Right renal cortex interstitium (tissue), 3 donors: ENCODE measurements at regions not wholly inside any gene's neighbourhood (a gene's known extent, or its start where the extent isn't known, plus 50 kb on each side); places are given as distances from the start of the nearest gene placed in this dataset.
A peak's percentile ranks its signal among the peaks of the same experiment; 100 is the strongest.

ENCODE experiments used
- DNase-seq, 3 donors: peaks; one replicate each; pipeline ENCODE4 v3.0.0-alpha.2; 2013; ENCODE audit warnings: low read depth in 3 of 3, low spot score in 2 of 3

DNA sequence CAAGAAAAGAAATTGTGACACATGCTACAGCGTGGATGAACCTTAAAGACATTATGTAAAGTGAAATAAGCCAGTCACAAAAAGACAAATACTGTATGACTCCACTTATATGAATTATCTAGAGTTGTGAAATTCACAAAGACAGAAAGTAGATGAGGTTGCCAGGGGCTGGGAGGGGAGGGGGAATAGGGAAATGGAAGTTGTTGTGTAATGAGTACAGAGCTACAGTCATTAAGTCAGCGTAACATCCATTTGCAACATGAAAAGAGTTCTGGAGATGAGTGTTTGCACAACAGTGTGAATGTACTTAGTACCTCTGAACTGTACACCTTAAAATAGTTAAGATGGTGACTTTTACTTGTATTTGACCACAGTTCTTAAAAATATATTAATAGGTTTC, 112.1 kb upstream of the CDK1 start:
- DNase-seq: no peak

DNA sequence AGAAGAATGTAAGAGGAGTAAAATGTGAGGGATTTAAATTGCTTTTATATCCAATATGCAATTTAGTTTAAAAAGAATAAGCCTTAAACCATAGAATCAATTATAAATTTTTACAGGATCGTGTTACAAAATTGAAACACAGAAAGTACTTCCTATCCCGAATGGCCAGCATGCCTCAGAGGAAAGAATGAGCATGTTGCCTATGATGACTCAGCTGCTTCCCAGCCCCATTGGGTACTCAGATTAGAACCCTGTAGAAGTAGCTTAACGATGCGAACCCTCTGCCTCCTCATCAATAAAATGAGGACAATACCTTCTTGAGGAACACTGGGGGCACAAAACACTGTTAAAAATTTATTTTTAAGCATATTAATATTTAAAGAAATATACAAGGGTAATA, 113.4 kb upstream of the CDK1 start:
- no peak for DNase-seq

DNA sequence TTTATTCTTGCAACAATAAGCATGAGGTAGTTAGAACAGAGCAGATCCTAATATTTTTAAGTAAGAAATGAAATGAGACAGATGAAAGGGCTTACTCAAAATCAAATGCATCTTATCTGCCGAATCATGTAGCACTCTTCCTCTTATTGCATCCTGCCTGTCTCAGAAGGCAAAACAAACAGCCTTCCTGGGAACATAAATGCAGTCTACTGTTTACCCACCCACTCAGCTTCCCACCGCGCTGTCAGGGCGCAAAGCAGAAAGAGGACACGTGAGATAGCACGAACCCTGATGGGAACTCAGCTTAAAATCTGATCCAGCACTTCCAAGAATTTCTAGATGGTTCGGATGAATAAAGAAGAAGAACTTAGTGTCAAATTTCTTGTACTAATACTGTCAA, 114.4 kb upstream of the CDK1 start:
- DNase-seq: no peak

DNA sequence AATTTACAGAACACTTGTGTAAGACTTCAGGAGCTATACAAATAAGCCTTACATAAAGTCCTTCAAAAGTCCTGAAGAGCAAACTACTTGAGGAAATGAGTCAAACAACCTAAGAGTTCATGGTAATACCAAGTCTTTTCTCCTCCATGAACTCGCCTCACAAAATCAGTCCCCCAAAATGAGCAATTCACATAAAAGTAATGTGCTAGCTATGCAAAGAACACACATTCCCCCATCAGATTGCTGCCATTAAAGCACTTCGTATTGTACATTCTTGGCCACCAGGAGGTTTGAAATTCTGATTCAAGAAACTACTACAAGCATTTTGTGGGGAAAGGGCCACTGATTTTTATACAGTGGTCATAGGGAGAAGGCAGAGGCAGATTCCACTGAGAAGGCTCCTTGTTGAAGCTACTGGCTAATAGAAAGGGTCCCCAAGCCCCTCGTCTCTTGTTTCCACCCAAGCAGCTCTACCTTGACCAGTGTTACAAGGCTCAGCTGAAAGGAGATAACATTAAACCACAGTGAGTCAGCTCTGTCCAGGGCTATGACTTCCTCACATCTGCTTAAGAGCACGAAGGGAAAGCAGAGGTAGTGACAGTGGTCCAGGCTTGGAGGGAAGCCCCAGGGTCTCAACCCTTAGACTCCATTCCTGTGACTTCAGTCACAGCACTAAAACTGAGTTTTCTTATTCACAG, 115.2 kb upstream of the CDK1 start:
- DNase-seq: no peak

DNA sequence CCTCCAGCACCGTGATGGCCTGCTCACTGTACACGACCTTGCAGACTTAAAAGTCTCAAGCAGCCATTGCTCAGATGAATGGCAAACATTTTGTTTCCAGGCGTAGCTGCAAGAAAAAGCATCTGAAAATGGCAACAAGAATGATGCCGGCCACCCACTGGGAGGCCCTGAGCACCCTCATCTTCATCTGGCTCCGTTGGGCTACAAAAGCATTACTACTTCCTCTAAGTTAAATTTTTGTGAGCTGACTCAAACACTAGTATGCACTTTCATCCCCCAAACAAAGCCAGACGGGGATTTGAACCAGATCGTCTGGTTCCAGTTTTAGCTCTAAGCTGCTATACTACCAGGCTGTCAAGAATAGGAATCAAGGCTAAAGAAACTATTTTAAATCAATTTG, 116.6 kb upstream of the CDK1 start:
- DNase-seq: no peak

DNA sequence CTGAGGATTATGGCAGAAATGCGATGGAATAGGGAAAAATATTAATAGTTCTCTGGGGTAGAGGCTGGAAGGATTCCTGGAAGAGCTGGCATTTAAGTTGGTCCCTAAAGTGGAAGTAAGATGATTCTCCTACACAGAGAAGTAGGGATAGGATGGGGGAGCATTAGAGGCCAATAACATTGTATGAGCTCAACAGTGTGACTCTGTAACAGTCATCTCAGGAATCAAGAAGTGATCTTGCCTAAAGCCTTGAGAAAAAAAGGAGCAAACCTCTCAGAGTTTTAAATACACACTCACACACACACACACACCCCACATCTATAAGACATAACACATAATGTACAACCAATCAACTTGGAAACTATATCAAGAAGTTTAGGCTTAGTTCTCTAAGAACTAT, 117.7 kb upstream of the CDK1 start:
- DNase-seq: no peak

DNA sequence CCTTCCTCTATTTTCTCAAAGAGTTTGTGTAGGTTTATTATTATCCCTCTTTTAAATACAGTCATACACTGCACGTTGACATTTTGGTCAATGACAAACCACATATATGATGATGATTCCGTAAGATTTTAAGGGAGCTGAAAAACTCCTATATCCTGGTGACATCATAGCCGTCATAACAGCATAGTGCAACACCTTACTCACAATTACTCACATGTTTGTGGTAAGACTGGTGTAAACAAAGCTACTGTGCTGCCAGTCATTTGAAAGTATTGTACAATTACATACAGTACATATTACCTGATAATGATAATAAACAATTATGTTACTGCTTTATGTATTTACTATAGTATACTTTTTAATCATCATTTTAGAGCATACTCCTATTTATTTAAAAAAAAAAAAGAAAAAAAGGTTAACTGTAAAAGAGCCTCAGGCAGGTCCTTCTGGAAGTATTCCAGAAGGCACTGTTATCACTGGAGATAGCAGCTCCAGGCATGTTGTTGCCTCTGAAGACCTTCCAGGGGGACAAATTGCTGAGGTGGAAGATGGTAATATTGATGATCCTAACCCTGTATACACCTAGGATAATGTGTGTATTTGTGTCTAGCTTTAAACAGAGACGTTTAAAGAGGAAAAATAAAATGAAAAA, 123.3 kb upstream of the CDK1 start:
- DNase-seq: no peak

DNA sequence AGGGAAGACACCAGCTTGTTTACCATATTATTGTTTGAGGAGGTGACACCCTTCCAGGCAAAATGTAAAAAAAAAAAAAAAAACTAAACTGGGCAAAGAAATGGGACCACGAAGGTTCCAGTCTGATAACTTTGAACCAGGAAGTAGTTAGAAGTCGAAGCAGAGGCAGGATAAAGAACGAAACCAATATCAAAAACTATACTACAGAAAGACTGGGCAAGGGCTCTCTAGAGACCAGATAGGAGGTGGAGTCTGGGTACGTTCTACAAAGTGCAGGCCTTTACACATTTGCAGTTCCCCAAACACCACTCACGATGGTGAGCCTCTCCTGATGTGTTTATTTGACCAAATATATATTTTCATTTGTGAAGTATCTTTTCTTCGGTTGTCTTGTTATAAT, 125.7 kb upstream of the CDK1 start:
- no peak for DNase-seq

DNA sequence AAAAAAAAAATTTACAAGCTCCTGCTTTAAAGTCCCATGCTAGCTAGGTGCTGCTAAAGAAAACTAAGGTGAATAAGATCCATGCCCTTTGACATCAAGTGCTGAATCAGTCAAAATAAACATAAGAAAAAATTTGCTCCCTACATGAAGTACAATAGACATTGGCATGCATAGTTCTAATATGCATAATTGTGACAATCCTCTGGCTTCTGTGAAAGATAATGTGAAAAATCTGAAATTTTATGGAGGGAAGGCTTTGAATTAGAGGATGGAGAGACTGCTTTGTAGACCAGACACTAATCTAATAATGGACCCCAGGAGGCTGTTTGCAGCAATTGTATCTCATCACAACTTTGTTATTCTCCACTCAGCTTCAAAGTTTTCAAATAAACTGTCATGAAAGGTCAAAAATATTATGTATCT, 127.9 kb upstream of the CDK1 start:
- no peak for DNase-seq

DNA sequence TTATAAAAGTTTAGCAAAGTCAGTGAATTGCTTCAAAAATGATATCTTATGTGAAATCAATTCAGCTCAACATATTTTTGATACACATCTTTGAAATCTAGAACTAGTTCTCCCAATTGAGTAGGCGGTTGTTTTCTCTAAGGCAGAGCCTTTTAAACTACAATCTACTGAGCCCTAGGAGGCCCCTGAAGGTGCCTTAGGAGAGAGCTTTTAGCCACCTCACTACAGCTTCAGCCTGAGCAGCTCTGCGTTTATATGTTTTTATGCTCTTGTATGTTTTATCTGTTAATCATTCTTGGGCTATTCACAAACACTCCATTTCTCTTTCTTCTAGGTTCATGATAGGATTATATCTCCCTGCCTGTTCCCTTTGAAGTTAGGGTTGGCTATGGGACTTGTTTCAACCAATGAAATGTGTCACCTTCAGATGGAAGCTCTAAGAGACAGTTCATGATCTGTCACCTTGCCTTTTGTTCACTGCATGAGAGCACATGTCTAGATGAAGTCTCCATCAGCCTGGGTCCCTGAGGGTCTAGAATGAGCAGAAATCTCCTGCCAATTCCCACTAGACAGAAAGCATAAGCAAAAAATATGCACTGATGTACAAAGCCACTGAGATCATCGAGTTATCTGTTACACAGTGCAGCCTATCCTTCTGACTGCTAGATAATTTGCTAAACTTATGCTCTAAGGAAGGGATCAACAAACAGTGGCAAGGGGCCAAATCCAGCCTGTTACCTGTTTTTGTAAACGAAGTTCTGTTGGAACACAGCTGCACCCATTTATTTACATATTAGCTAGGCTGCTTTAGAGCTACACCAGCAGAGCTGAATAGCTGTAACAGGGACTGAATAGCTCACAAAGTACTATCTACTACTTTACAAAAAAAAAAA, 128.5 kb upstream of the CDK1 start:
- DNase-seq: no peak

DNA sequence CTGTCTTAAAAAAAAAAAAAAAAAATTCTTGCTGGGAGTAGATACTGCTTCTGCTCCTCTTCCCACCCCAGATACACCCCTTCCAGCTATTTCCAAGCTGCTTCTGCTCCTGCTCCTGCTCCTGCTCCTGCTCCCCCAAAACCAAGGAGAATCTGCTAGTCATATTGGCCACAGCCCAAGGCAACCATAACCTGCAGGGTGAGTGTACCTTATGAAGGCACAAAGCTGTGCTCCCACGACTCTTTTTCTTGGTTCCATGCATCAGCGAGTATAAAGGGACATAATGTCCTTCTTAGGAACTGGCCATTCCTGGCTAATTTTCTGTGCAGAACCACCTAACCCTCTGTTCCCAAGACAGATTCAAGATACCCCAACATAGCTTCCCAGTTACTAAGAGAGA, 129.5 kb upstream of the CDK1 start:
- DNase-seq: no peak

DNA sequence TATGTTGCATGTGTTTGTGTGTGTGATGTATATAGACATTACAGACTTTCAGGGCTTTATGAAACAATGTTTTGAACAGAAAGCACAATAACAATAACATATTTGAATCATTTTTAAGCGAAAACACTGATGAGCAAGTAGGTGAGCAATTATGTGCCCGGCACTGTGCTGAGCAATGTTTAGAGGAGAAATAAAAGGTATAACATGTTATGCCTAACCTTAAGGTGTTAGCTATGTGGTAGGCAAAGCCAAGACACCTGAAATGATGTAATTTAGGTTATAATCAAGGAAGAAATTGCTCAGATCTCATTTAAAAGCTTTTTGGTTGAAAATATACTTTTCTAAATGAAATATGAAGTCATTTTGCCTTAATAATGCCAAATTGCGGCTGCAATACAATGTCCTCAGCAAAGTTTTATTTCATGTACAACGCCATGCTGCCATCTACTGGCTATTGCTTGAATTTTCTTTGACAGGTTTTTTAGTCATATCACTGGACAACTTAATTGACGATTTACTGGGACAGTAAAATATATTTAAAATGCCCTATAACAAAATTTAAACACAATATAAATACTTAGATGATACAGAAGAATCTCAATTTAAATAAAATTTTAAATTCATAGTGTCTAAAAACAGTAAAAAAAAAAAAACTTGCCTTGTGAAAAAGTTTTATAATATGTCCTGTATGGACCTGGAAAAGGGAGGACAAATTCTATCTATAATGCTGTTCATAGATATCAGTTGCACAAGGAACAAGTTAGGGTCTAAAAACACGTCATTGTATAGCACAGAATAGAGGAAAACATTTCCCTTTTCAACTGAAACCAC, 131.1 kb upstream of the CDK1 start:
- DNase-seq: peak; percentile 27 to 51 (median 49)

DNA sequence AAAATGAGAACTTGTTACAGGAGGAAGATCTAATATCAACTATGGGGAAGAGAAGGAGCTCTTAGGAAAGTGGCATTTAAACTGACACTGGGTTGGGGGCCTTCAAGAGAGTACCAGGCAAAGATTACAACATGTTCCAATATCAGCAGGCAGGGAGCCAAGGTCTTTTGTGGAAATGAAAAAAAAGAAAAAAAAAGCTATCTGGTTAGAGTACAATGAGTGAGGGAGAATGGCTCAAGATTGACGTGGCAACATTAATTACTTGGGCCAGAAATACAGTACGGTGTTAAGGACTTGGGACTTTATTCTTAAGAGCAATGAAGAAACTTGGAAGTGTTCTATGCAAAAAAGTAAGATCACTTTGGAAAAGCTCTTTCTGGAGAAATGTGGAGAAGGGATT, 132.3 kb upstream of the CDK1 start:
- DNase-seq: no peak

DNA sequence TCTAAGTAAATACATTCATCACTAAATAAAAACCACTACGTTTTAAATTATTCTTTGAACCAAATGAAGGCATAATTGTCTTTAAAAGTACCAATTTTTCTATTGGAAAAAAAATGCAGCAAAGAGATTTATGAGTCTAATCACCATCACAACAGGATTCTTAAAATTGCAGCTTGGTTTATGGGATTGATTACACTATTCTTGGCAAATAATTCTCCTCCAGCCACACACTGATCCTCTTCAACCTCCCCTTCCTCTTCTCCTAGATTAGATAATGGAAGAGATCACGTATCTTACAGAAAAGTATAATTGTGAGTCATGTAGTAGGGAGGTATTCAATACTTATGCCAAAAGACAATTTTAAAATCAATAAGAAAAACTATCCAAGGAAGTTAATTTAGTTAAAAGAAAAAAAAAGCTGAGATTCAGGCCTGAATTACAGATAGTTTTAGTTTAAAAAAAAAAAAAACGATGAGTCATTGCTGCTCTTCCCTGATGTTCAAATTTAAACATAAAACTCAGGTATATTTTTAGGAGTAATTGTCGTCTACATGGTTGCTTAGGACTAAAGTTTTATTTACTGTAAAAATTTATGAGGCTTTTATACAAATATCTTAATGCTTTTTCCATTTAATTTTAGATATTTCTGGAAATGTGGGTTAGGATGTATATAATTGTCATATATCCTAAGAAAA, 133.7 kb upstream of the CDK1 start:
- no peak for DNase-seq

DNA sequence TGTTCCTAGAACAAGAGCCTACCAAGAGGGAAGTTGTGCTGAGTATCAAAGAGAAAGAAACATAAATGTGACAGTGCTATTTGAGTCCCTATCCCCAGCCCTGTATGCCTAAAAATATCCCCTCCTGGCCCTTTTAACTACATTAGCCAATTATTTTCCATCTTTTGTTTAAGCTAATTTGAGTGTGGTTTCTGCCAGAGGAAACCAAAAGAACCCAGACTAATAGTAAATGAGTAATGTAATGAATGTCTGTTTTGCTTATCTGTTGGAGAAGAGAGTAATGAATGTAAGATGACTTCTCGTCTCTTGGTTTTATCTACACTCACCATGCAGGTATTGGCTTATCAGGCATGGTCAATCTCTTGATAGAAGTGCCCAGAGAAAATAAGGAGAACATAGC, 134.4 kb upstream of the CDK1 start:
- no peak for DNase-seq

DNA sequence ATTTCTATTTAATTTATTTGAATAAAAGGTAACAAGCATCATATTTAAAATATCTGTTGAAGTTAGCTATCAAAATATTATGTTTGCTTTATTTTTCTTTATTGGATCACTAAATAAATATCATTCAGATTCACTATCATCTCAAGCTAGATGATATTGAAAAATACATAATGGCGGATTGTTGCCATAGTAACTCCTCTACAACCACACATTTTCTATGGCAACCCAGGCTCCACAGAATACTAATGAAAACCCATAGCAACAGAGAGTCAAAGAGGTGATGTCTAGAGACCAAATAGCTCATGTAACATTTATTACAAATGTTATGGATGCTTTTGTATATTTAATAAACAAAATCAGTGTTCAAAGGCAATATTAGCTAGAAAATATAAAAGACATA, 148.9 kb upstream of the CDK1 start:
- no peak for DNase-seq

DNA sequence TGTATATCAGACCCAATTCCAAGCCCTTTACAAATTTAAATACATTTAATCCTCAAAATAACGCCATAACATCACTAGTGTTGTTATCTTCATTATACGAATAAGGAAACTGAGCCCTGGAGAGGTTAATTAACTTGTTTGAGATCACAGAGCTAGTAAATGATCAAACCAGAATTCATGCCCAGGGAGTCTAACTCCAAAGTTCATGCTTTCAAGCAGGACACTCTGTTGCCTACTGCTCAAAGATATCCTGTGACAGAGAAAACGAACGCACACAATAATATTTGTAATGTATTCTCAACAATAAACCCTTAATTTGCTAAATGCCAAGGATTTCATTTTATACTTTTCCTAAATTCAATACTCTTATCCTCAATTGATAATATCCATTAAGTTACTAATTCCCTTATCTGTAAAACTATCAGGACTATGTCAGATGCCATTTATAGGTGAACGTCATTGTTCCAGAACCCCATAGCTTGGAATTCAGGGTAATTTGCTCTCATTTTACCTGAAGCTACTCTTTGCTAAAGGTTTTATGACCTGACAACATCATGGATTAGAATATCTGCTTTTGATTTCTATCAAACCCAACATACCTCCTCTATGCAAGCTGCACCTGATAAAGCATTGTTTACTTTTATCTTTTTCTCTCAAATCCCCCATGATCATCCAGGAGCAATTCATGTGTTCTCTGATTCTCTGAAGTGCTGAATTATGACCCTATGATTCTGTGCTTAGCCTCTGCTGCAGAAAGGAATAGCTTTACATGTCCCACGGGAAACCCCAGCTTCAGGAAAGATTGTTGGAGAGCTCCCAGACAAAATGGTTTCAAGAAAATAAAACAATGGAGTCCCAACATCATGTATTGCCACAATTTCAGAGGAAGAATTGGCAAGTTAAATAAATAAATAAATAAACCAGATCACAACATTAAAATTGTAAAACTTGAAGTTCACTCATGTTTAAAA, 150.2 kb upstream of the CDK1 start:
- no peak for DNase-seq

DNA sequence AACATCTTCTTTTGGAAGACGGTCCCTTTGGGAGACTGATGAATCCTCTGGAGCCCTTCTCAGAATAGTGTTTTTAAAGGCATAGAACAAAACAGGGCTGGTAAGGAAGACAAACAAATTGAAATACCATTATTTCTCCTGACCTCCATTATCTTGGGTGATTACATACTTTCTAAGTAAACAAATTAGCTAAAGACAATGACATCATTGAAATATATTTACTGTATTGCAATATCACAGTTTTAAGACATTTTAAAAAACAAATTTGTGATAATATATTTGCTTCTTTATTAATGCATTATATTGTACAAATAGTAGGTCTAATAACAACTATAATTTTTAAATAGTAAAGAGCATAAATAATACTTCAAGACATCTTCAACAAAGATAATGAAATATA, 152.2 kb upstream of the CDK1 start:
- no peak for DNase-seq

DNA sequence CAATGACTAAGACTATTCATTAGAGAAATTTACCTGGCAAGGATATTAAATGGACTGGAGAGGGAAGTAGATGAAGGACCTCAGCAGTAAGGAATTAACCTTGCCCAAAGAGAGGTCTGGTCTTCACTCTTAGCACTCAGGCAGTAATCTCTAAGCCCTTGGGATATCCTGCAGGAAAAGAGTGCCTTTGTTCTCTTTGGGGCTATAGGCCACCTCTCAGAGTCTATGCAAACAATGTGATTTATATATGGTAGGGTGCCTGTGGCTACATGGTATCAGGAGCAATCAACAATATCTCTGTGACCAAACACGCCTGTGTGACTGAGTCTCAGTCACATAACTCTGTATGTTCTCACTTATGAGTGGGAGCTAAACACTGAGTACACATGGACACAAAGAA, 154.7 kb upstream of the CDK1 start:
- DNase-seq: no peak
